ENCODE measurements at regions not wholly inside any gene's neighbourhood (a gene's known extent, or its start where the extent isn't known, plus 50 kb on each side); places are given as distances from the start of the nearest gene placed in this dataset.

- no peaks in the 10 kb centered on the region for H3K4me1 ChIP-seq (ENCODE audit: insufficient read depth)
- intact Hi-C loops (cut with DNase I), result no loop called here
- 55 to 70% (median 69%) methylated on average over 2 of the region's 2 CpGs for WGBS, 3 donors
- no peak overlapping the region for H3K27ac ChIP-seq
- no peaks in the 10 kb centered on the region for H3K27me3 ChIP-seq
- no peaks in the 10 kb centered on the region for H3K36me3 ChIP-seq
- H3K9me3 ChIP-seq, result no peaks in the 10 kb centered on the region
- TF ChIP-seq POLR2A (IDR thresholded peaks at IDR 0.05), result no peak
- TF ChIP-seq, protein P1, sequence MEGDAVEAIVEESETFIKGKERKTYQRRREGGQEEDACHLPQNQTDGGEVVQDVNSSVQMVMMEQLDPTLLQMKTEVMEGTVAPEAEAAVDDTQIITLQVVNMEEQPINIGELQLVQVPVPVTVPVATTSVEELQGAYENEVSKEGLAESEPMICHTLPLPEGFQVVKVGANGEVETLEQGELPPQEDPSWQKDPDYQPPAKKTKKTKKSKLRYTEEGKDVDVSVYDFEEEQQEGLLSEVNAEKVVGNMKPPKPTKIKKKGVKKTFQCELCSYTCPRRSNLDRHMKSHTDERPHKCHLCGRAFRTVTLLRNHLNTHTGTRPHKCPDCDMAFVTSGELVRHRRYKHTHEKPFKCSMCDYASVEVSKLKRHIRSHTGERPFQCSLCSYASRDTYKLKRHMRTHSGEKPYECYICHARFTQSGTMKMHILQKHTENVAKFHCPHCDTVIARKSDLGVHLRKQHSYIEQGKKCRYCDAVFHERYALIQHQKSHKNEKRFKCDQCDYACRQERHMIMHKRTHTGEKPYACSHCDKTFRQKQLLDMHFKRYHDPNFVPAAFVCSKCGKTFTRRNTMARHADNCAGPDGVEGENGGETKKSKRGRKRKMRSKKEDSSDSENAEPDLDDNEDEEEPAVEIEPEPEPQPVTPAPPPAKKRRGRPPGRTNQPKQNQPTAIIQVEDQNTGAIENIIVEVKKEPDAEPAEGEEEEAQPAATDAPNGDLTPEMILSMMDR (IDR thresholded peaks at IDR 0.05), result no peak
- no peak for TF ChIP-seq EP300 (IDR thresholded peaks at IDR 0.05)
- H3K4me3 ChIP-seq, result no peak overlapping the region
- no peak for DNase-seq
Measured at GRCh38 chr9:81058782-81059181, 630.6 kb downstream of the TLE1 start.

GRCh38 chr9:81053298-81054025 lies 635.9 kb downstream of the TLE1 start:
- intact Hi-C loops (cut with DNase I), result no loop called here
- H3K36me3 ChIP-seq, result no peaks in the 10 kb centered on the region
- no peak overlapping the region for H3K4me3 ChIP-seq
- no peak overlapping the region for H3K27ac ChIP-seq
- H3K9me3 ChIP-seq, result no peaks in the 10 kb centered on the region
- no peaks in the 10 kb centered on the region for H3K4me1 ChIP-seq (ENCODE audit: insufficient read depth)
- no peaks in the 10 kb centered on the region for H3K27me3 ChIP-seq
- TF ChIP-seq, protein P1 (IDR thresholded peaks at IDR 0.05), result no peak
- TF ChIP-seq EP300 (IDR thresholded peaks at IDR 0.05), result no peak
- TF ChIP-seq POLR2A (IDR thresholded peaks at IDR 0.05), result no peak
- no peak for DNase-seq
- 69 to 81% (median 71%) methylated on average over 1 of the region's 1 CpG for WGBS, 3 donors

GRCh38 chr9:81052846-81053245 lies 636.5 kb downstream of the TLE1 start:
- H3K36me3 ChIP-seq, result no peaks in the 10 kb centered on the region
- no peaks in the 10 kb centered on the region for H3K9me3 ChIP-seq
- H3K4me3 ChIP-seq, result no peak overlapping the region
- no peaks in the 10 kb centered on the region for H3K27me3 ChIP-seq
- TF ChIP-seq POLR2A (IDR thresholded peaks at IDR 0.05) (no peak), EP300 (IDR thresholded peaks at IDR 0.05) (no peak)
- TF ChIP-seq, protein P1 (IDR thresholded peaks at IDR 0.05), result no peak
- no peak for DNase-seq
- intact Hi-C loops (cut with DNase I), result no loop called here
- no peak overlapping the region for H3K27ac ChIP-seq
- no peaks in the 10 kb centered on the region for H3K4me1 ChIP-seq (ENCODE audit: insufficient read depth)
- WGBS, 3 donors, result 77 to 85% (median 78%) methylated on average over 1 of the region's 1 CpG

- Histone ChIP-seq H3K27me3 (no peaks in the 10 kb centered on the region), H3K36me3 (no peaks in the 10 kb centered on the region), H3K4me3 (no peak overlapping the region), H3K4me1 (ENCODE audit: insufficient read depth) (no peaks in the 10 kb centered on the region), H3K9me3 (no peaks in the 10 kb centered on the region), H3K27ac (no peak overlapping the region)
- TF ChIP-seq POLR2A (IDR thresholded peaks at IDR 0.05) (no peak), EP300 (IDR thresholded peaks at IDR 0.05) (no peak)
- TF ChIP-seq, protein P1 (IDR thresholded peaks at IDR 0.05), result no peak
- DNase-seq, result no peak
- 95 to 100% (median 98%) methylated on average over 1 of the region's 1 CpG for WGBS, 3 donors
- intact Hi-C loops (cut with DNase I), result no loop called here
Measured at GRCh38 chr9:81047280-81047679, 642.1 kb downstream of the TLE1 start.
